WERI-Rb-1 (cell line): ENCODE measurements at regions not wholly inside any gene's neighbourhood (a gene's known extent, or its start where the extent isn't known, plus 50 kb on each side); places are given as distances from the start of the nearest gene placed in this dataset.

ENCODE experiments used
- DNase-seq: peaks from one replicate; pipeline ENCODE4 v3.0.0-alpha.2; 2020
- H3K27ac ChIP-seq: fragments of 250-450 bp; sonication (Bioruptor Pico); 2 replicates; pipeline ENCODE4 v1.5.1; 2020; ENCODE audit warnings: mild to moderate bottlenecking, moderate library complexity
- H3K27me3 ChIP-seq: fragments of 250-450 bp; sonication (Bioruptor Pico); 2 replicates; pipeline ENCODE4 v1.5.1; 2021; ENCODE audit warnings: mild to moderate bottlenecking, low read depth, moderate library complexity; ENCODE audit not compliant: insufficient read depth, severe bottlenecking
- H3K36me3 ChIP-seq: fragments of 250-450 bp; sonication (Bioruptor Pico); 2 replicates; pipeline ENCODE4 v1.5.1; 2020; ENCODE audit warnings: mild to moderate bottlenecking, moderate library complexity
- H3K4me3 ChIP-seq: 2 replicates; pipeline ENCODE4 v1.5.1; 2011; ENCODE audit warnings: low read depth, mild to moderate bottlenecking, control low read depth, low read length
- H3K9me3 ChIP-seq: fragments of 250-450 bp; sonication (Bioruptor Pico); 2 replicates; pipeline ENCODE4 v1.5.1; 2021; ENCODE audit warnings: mild to moderate bottlenecking, moderate library complexity; ENCODE audit not compliant: severe bottlenecking
- CTCF ChIP-seq: IDR thresholded peaks from 2 replicates; pipeline ENCODE4 v1.5.1; 2011; ENCODE audit warnings: low read depth, mild to moderate bottlenecking, control low read depth, inconsistent platforms, low read length

GRCh38 chr18:37671119-37671518 lies 105.5 kb upstream of the CELF4 start:
- Histone ChIP-seq H3K36me3 (no peaks in the 10 kb centered on the region), H3K4me3 (no peak overlapping the region), H3K27me3 (no peaks in the 10 kb centered on the region), H3K27ac (no peak overlapping the region), H3K9me3 (peaks cover under 1% of the 10 kb centered on the region)
- TF ChIP-seq CTCF = no peak
- DNase-seq = no peak

- no peaks in the 10 kb centered on the region for H3K9me3 ChIP-seq
- TF ChIP-seq CTCF = no peak
- no peaks in the 10 kb centered on the region for H3K36me3 ChIP-seq
- no peak for DNase-seq
- no peak overlapping the region for H3K4me3 ChIP-seq
- no peaks in the 10 kb centered on the region for H3K27me3 ChIP-seq
- H3K27ac ChIP-seq = no peak overlapping the region
Measured at GRCh38 chr18:37669991-37670534, 104.5 kb upstream of the CELF4 start.

GRCh38 chr18:37668971-37669747 lies 103.6 kb upstream of the CELF4 start:
- H3K36me3 ChIP-seq = no peaks in the 10 kb centered on the region
- no peaks in the 10 kb centered on the region for H3K27me3 ChIP-seq
- TF ChIP-seq CTCF = no peak
- H3K27ac ChIP-seq = no peak overlapping the region
- no peak for DNase-seq
- H3K4me3 ChIP-seq = no peak overlapping the region
- no peaks in the 10 kb centered on the region for H3K9me3 ChIP-seq

GRCh38 chr18:37667836-37668235 lies 102.2 kb upstream of the CELF4 start:
- no peak for DNase-seq
- H3K4me3 ChIP-seq = no peak overlapping the region

GRCh38 chr18:37666991-37667390 lies 101.4 kb upstream of the CELF4 start:
- no peak overlapping the region for H3K4me3 ChIP-seq
- no peak for TF ChIP-seq CTCF
- H3K27me3 ChIP-seq = no peaks in the 10 kb centered on the region
- no peak for DNase-seq
- H3K27ac ChIP-seq = no peak overlapping the region
- no peaks in the 10 kb centered on the region for H3K9me3 ChIP-seq
- no peaks in the 10 kb centered on the region for H3K36me3 ChIP-seq

More at GRCh38 chr18:37667836-37668235, 102.2 kb upstream of the CELF4 start:
- Histone ChIP-seq H3K27ac (no peak overlapping the region), H3K9me3 (no peaks in the 10 kb centered on the region), H3K36me3 (no peaks in the 10 kb centered on the region), H3K27me3 (no peaks in the 10 kb centered on the region)
- TF ChIP-seq CTCF = no peak
